GM19351 (cell line): ENCODE measurements at regions not wholly inside any gene's neighbourhood (a gene's known extent, or its start where the extent isn't known, plus 50 kb on each side); places are given as distances from the start of the nearest gene placed in this dataset.

Experiments used
- ATAC-seq: cut with Tn5 transposase; IDR thresholded peaks from one replicate; pipeline ENCODE4 v1.9.1; 2021; ENCODE audit warnings: mild to moderate bottlenecking, moderate library complexity; ENCODE audit not compliant: unreplicated experiment

DNA sequence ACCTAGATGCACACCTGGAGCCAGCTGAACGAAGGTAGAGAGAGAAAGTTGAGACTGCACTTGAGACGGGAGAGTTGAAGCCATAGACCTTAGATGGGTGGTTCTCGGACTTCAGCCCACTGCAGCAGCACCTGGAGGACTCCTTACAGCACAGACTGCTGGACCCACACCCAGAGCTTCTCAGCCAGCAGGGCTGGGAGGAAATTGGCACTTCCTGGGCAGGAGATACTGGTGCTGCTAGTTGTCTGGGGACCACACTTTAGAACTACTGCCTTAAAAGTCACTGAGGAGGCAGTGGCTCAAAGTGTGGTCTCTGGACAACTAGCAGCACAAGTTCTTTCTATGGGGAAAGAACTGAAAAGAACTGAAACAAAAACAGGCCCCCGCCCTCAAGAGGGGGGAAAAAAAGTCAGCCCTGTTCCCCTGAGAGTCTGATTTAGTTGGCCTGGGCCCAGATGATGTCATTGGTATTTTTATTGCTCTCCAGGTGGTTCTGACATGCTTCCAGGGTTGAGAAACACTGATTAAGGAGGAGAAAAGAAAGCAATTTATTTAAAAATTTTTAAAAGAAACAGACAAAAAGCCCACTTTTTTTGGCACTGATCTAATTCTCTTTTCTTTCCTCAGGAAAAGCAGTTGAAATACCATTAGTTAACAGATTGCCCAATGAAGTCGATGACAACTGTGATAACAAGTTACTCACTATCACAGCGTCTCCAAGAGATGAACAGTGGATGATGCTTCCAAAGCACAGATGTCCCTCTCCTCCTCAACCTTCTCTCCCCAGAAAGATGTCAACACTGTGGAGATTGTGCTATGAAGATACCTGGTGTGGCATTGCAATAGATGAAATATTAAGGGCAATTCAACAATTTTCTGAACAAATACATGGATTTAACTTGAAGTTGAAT, 73.6 kb upstream of the ADAMTS16 start:
- ATAC-seq = peak; percentile 46

DNA sequence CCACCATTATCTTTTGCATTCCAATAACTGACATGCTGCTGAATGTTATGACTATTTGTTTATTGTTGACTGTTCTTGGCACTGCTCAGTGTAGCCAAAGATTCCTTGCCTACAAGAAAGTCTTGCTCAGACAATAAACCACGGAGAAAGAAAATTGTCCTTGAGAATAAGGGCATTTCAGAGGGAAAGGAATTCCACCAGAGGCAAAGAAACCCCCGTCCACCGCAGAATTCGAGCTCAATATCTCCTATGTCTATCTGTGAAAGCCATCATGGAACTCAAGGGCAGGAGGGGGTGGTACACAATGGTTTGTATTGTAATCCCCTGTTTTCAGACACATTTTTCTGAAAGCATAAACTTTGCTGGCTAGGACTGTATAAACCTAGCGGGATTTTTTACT, 70.3 kb upstream of the ADAMTS16 start:
- ATAC-seq = no peak

DNA sequence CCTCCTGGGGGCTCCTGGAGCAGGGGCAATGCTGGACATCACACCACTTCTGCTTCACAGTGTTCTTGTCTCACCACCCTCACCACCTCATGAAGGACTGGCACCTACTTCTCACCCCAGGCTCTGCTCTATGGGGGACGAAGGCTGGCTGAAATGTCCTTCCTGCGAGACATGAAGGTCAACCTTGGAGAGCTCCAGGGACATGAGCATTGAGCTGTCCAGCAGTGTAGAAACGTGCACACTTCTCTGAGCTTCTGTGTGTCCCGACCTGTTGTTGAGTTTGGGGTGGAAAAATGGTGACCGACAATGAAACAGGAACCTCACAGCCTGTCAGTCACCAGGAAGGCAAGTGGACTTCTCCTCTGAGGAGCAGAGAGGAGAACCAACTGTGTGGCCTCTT, 68.6 kb upstream of the ADAMTS16 start:
- no peak for ATAC-seq

DNA sequence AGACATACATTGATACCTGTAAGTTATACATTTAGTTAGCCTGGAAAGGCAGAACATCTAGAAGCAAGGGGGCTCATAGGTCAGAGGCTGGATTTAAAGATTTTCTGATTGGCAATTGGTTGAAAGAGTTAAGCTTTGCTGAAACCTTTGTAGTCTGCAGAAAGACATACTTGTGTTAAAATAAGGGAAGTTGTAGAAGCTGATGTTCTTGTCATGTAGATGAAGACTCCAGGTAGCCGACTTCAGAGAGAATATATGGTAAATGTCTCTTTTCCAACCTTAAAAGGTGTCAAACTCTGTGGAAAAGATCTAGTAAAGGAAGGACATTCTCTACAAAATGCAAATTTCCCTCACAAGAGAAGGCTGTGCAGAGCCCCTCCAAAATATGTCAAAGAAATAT, 62.9 kb upstream of the ADAMTS16 start:
- ATAC-seq = no peak

DNA sequence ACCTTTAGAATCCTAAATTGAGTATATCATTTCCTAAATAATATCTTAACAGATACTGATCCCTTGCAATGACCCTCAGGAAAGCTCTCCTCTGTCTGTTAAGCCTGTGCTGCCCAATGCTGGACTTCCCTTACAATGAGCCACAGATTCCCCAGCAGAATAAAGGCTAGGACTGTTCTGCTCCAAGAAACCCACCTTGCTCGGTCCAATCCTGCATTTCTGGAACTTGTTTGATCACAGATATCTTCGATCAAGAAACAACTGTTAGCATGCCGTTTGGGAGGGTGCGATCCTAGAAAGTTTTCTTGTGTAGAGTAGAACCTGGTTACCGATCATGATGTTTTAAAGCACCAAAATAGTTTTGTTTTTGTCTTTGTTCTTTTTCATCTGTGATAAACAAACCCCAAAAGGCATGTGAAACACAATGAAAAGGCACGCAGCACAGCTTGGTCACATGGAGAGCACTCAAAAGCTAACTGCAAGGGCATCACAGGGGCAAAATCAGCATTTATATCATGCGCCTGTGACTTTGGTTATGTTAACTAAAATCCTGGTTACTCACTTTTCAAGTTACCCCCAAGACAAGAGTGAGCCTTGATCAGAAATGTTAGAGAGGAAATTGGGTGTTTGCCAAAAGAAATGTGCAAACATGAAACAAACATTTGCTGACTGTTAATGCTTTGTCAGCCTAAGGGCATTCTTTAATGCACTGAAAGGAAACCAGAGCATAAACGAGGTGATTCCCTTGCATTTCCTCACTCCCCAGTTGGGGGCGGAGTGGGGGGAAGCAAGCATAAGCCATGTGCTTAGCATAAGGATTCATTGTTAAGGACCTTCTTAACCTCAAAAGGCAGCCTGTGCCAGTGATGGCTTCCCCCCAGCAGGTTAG, 61.9 kb upstream of the ADAMTS16 start:
- no peak for ATAC-seq

DNA sequence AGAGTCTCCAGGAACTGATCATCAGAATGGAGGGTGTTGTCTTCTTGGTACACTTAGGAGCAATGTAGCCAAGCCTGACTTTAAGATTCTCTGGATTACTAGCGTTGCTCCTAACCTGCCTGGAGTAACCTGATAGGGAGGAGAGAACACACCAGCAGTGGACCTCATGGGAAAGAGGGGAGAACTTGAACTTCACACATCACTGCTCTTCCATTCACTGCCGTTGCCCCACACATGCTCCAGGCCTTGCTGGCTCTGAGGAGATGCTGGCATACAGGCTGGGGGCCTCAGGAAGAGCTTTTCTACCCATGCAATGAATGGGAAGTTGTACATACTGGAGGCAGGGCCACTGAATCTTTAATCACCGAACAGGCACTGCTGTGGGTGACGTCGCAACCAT, 60.3 kb upstream of the ADAMTS16 start:
- no peak for ATAC-seq

DNA sequence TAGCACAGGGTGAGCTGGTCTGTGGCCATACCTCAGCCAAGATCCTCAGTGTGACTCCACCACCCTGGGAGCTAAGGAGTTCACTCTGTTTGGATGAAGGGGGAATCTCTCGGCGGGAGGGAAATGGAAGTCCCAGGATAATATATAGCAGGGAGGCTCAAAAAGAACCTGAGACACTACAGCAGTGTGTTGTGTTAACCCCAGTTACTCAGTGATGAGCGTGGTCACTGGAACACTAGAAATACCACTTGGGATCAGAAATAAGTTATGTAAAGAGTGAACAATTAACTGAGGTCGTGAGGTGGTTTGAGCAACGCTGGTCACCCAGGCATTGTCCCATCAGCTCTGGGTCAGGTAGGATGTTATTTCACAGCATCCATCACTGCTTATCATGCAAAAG, 59.3 kb upstream of the ADAMTS16 start:
- no peak for ATAC-seq

DNA sequence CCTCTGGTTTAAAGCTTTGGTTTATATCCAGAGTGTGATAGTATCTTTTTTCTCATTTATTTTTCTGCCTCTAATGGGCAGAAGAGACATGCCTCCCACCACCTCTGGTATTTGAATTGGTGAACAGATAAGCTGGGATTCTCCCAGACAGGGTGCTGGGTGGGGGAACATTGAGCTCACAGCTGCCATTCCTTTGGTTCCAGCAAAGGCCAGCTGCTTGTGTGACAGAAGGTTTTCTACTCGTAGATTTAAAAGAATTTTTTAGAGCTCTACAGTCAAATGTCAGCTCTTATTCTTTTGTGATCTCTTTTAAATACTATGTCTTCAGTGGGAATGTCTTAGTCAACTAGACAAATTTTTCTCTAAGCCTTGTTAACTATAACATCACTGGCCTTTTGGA, 54.7 kb upstream of the ADAMTS16 start:
- ATAC-seq = no peak

DNA sequence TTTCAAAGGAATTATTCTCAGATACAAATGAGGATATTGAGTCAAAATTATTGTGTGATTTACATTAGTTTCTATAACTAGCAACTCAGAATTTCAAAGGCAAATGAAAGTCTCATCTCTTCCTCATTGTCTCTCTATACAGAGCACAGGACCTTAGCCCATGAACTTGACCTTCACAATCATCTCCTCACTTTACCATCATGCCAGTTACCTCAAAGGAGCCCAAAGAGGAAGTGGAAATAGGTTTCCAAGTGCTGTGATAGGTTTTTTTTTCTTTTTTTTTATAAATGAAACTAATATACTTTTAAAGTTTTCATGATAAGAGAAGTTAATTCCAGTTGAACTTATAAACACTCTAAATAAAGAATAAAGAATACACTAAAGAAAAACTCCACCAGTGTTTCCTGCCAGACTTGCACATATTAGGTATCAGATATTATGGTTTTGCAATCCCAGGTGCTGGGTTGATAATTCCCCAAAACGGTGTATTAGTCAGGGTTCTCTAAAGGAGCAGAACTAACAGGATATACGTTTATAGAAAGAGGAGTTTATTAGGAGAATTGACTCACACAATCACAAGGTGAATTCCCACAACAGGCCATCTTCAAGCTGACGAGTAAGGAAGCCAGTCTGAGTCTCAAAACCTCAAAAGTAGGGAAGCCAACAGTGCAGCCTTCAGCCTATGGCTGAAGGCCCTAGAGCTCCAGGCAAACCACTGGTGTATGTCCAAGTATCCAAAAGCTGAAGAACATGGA, 50.1 kb upstream of the ADAMTS16 start:
- no peak for ATAC-seq
